Activated T-cell treated with anti-CD3 and anti-CD28 coated beads, Interleukin-2, amount 50 U/mL, for 72 hours (primary cell): ENCODE measurements at regions not wholly inside any gene's neighbourhood (a gene's known extent, or its start where the extent isn't known, plus 50 kb on each side); places are given as distances from the start of the nearest gene placed in this dataset.
"Not testable (repeated sequence)": the region's sequence is repeated elsewhere in the genome, so short reads cannot be mapped to it uniquely, and the experiment has no call there.

Source experiments
- ATAC-seq, 2 donors: fragments of 150-1000 bp; cut with Tn5 transposase; replicated peaks in 1 of 2; 2 replicates each; pipeline ENCODE4 v1.10.0; 2021; ENCODE audit warnings: moderate library complexity in 2 of 2, mild to moderate bottlenecking in 1 of 2
- DNase-seq, 2 donors: peaks; one replicate each; pipeline ENCODE4 v3.0.0; 2021 to 2022; ENCODE audit warnings: mixed read lengths in 1 of 2
- H3K27ac Mint-ChIP-seq: one replicate; pipeline ENCODE4 v1.8.0; 2022; ENCODE audit warnings: mild to moderate bottlenecking, moderate library complexity, mixed read lengths
- H3K27me3 Mint-ChIP-seq: one replicate; pipeline ENCODE4 v1.8.0; 2022; ENCODE audit warnings: low read depth, mixed read lengths
- H3K36me3 Mint-ChIP-seq, 2 donors: one replicate each; pipeline ENCODE4 v1.8.0; 2022; ENCODE audit warnings: mixed read lengths in 2 of 2, mild to moderate bottlenecking in 1 of 2; ENCODE audit not compliant: insufficient read depth in 2 of 2
- H3K4me1 Mint-ChIP-seq: one replicate; pipeline ENCODE4 v1.8.0; 2022; ENCODE audit warnings: low read depth, mixed read lengths
- H3K4me3 Mint-ChIP-seq, 2 donors: one replicate each; pipeline ENCODE4 v1.8.0; 2022; ENCODE audit warnings: mild to moderate bottlenecking in 2 of 2, mixed read lengths in 2 of 2, moderate library complexity in 2 of 2
- H3K9me3 Mint-ChIP-seq, 2 donors: one replicate each; pipeline ENCODE4 v1.8.0; 2022; ENCODE audit warnings: mixed read lengths in 2 of 2

DNA sequence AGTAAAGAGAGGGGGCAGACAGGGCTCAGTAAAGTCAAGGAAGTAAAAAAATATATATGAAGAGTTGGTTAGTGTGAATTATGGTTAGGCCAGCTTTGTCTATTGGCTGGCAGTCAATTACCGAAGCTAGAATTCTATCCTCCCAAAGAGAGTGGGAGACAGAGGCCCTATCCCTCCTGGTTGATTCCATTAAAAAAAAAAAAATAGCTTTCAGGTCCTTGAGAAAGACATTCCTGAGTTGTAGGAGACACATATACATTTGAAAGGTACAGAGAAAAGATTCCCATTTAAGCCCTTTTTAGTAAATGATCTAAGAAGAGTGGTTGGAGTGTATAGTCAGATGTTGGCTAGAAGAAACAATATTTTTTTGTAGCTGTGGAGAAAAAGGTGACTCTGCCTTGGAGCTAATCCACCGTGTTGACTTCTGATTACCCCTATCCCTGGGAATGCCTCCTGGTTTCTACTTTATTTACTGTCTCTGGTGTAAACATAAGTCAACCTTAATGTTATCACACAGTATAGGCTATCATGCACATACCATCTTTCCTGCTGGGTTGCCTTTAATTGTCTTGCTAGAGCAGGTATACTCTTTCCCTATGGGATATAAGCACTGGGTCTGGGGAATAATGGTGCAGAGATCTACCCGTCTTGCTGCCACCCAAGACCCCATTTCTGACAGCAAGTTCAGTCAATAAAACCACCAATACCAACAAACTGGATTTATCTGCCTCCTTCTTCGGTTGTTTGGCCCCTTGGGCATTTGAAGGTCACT, 859.9 kb upstream of the ATXN7L3B start:
- H3K4me1 Mint-ChIP-seq: no peaks in the 10 kb centered on the region
- H3K4me3 Mint-ChIP-seq: no peak overlapping the region
- peaks cover 4 to 14% of the 10 kb centered on the region in 2 donors for H3K9me3 Mint-ChIP-seq
- no peak for ATAC-seq
- no peak overlapping the region for H3K27ac Mint-ChIP-seq
- H3K36me3 Mint-ChIP-seq: no peaks in the 10 kb centered on the region
- DNase-seq: no peak
- no peaks in the 10 kb centered on the region for H3K27me3 Mint-ChIP-seq

DNA sequence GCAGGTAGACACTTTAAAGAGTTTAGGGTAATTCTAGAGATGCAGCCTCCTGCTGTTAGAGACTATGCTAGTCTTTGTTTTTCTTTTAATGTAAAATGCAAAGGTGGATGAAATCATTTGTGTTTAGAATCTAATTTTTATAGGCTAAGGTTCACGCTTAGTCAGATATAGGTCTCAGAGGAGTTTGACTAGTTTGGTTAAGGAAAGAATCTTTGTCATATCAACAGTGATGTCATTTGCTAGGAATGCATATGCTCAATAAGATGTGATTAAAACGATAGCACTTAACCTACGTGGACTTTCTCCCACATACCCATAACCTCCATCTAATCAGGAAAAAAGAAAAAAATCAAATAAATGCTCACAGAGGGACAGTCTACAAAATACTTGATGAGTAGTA, 859.3 kb upstream of the ATXN7L3B start:
- H3K4me3 Mint-ChIP-seq: no peak overlapping the region
- H3K27ac Mint-ChIP-seq: no peak overlapping the region
- ATAC-seq: no peak
- no peaks in the 10 kb centered on the region for H3K4me1 Mint-ChIP-seq
- H3K9me3 Mint-ChIP-seq: peaks cover 4 to 12% of the 10 kb centered on the region in 2 donors
- no peaks in the 10 kb centered on the region for H3K27me3 Mint-ChIP-seq
- H3K36me3 Mint-ChIP-seq: no peaks in the 10 kb centered on the region
- DNase-seq: no peak

DNA sequence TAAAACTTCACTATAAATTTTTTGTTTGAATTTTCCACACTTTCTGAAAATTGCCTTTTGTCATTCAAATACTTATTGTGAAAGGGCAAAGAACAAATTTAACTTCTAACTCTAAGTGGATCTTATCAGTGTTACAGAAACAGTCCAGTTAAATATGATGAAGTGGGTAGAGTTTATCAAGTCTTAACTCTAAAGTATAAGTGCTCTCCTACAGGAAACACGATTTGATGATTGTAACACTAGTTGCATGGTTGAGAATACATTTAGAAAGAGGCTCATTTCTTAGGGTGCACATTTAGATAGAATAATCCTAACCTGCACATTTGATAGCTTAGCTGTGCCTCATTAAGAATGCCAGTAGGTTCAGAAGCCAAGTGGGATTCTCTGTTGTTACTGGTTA, 838.3 kb upstream of the ATXN7L3B start:
- H3K27me3 Mint-ChIP-seq: no peaks in the 10 kb centered on the region
- no peak for DNase-seq
- H3K9me3 Mint-ChIP-seq: peaks cover 3 to 5% of the 10 kb centered on the region in 2 donors
- H3K4me3 Mint-ChIP-seq: no peak overlapping the region
- no peaks in the 10 kb centered on the region for H3K4me1 Mint-ChIP-seq
- no peak for ATAC-seq
- no peak overlapping the region for H3K27ac Mint-ChIP-seq
- no peaks in the 10 kb centered on the region for H3K36me3 Mint-ChIP-seq

DNA sequence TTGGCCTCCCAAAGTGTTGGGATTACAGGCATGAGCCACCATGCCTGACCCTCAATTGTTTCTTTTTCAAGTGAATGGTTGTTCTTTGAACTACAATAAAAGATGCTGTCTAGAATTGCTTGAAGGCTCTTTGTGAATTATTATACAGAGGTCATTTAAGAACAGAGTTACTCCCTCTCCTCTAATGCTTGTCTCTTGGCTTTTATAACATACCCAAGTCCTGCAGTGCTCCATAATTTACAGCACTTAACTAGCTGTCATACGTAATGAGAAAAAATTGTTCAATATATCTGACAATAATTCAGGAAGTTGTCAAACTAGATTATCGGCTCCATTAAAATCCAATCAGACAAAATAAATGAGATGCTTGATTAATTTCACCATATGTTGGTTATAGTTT, 823.0 kb upstream of the ATXN7L3B start:
- no peaks in the 10 kb centered on the region for H3K27me3 Mint-ChIP-seq
- no peak overlapping the region for H3K27ac Mint-ChIP-seq
- H3K9me3 Mint-ChIP-seq: peaks cover 0 to 3% of the 10 kb centered on the region in 2 donors
- no peaks in the 10 kb centered on the region for H3K4me1 Mint-ChIP-seq
- DNase-seq (no peak), ATAC-seq (no peak)
- H3K36me3 Mint-ChIP-seq: no peaks in the 10 kb centered on the region
- no peak overlapping the region for H3K4me3 Mint-ChIP-seq

DNA sequence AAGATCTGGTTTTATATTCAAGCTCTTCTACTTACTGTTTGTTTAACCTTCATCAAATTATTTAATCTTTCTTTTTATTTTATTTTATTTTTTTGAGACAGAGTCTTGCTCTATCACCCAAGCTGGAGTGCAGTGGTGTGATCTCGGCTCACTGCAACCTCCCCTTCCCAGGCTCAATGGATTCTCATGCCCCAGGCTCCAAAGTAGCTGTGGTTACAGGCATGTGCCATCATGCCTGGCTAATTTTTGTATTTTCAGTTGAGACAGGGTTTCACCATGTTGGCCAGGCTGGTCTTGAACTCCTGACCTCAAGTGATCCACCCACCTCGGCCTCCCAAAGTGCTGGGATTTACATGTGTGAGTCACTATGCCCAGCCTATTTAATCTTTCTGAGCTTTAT, 821.5 kb upstream of the ATXN7L3B start:
- not testable (repeated sequence) for ATAC-seq, H3K4me3 Mint-ChIP-seq, DNase-seq, H3K4me1 Mint-ChIP-seq, H3K9me3 Mint-ChIP-seq, H3K27ac Mint-ChIP-seq, H3K36me3 Mint-ChIP-seq, H3K27me3 Mint-ChIP-seq

DNA sequence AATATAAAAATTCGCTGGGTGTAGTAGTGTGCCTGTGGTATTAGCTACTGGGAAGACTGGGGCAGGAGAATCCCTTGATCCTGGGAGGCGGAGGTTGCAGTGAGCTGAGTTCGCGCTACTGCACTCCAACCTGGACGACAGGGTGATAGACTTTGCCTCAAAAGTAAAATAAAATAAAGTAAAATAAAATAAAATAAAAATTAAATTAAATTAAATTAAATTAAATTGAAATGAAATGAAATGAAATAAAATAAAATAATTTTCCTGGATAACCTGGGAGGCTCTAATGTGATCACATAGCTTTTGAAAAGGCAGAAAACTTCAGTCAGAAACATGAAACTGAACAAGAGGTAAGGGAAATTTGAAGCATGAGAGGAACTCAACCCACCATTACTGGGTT, 818.4 kb upstream of the ATXN7L3B start:
- no peaks in the 10 kb centered on the region for H3K4me1 Mint-ChIP-seq
- H3K27me3 Mint-ChIP-seq: no peaks in the 10 kb centered on the region
- no peaks in the 10 kb centered on the region for H3K36me3 Mint-ChIP-seq
- no peak overlapping the region for H3K4me3 Mint-ChIP-seq
- ATAC-seq (no peak), DNase-seq (no peak)
- H3K9me3 Mint-ChIP-seq: peaks cover 2 to 7% of the 10 kb centered on the region in 2 donors
- no peak overlapping the region for H3K27ac Mint-ChIP-seq

DNA sequence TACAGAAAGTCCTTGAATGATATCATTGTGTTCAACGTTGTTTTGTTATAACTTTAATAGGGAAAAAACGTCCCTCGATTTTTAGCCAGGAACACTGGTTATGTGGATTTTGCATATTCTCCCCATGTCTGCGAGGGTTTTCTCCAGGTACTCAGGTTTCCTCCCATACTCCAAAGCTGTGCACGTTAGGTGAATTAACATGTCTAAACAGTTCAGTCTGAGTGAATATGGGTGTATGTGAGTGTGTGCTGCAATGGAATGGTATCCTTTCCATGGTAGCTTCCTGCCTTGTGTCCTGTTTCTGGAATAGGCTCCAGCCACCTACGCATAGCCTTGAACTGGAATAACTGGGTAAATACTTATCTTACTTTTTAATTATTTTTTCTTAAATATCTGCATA, 810.8 kb upstream of the ATXN7L3B start:
- no peak for ATAC-seq
- H3K4me1 Mint-ChIP-seq: no peaks in the 10 kb centered on the region
- no peaks in the 10 kb centered on the region for H3K36me3 Mint-ChIP-seq
- no peak for DNase-seq
- no peak overlapping the region for H3K4me3 Mint-ChIP-seq
- H3K9me3 Mint-ChIP-seq: peaks cover 4 to 5% of the 10 kb centered on the region in 2 donors
- no peak overlapping the region for H3K27ac Mint-ChIP-seq
- H3K27me3 Mint-ChIP-seq: no peaks in the 10 kb centered on the region

DNA sequence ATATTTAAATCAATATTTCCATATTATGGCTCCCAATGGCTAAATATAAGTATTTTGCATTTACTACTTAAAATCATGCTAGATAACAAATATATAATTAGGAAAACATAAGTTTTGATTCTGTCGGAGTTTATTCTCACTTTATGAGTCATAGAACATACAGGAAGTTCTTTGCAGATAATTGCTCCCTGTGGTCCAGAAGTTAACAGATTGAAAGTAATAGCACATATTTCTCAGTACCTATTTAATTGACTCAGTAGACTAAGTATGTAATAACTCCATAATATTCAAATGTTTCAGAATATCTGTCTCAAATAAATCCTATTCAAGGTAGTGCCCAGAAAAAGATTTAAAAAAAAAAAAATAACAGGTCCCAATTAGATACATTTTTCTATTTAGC, 806.0 kb upstream of the ATXN7L3B start:
- Mint-ChIP-seq H3K4me1 (no peaks in the 10 kb centered on the region), H3K9me3 (no peaks in the 10 kb centered on the region), H3K4me3 (no peak overlapping the region), H3K36me3 (no peaks in the 10 kb centered on the region), H3K27ac (no peak overlapping the region), H3K27me3 (no peaks in the 10 kb centered on the region)
- DNase-seq (no peak), ATAC-seq (no peak)

DNA sequence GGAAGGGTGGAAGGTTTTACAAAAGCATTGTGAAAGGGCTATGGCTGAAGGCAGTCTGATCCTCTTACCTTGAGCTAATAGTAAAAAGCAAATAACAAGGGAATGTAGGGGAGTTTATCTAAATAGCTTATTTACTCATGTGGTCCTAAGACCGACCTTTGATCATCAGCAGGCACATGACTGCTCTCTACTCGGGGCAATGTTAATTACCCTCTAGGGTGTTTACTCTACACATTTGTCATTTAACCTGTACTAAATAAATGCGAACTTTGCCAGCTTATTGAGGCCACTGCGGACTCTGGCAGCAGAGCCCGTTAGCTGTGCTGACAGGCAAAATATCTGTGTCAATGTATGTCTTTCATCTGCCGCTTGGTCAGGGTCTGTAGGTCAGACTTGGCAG, 768.3 kb upstream of the ATXN7L3B start:
- Mint-ChIP-seq H3K27ac (no peak overlapping the region), H3K4me1 (no peaks in the 10 kb centered on the region), H3K27me3 (no peaks in the 10 kb centered on the region), H3K36me3 (no peaks in the 10 kb centered on the region), H3K4me3 (no peak overlapping the region), H3K9me3 (peaks cover 0 to 3% of the 10 kb centered on the region in 2 donors)
- DNase-seq (no peak), ATAC-seq (no peak)

DNA sequence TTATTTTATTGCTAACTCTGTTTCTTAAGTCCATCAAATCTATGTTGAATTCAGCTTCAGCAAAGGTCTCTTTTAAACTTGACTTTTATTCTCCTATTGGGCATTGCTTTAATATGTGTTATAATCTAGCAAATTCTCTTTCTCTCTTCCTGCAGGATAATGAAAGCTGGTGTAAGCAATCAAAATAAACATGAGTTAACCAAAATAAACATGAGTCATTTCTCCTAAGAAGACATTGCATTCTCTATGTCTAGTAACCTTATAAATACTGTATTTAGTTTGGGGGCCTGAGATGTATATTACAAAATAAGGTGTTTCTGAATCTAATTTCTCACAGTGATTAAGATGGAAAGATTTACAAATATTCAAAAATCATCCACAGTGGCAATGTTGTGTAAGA, 739.1 kb upstream of the ATXN7L3B start:
- Mint-ChIP-seq H3K4me1 (no peaks in the 10 kb centered on the region), H3K4me3 (no peak overlapping the region)
- ATAC-seq: no peak

DNA sequence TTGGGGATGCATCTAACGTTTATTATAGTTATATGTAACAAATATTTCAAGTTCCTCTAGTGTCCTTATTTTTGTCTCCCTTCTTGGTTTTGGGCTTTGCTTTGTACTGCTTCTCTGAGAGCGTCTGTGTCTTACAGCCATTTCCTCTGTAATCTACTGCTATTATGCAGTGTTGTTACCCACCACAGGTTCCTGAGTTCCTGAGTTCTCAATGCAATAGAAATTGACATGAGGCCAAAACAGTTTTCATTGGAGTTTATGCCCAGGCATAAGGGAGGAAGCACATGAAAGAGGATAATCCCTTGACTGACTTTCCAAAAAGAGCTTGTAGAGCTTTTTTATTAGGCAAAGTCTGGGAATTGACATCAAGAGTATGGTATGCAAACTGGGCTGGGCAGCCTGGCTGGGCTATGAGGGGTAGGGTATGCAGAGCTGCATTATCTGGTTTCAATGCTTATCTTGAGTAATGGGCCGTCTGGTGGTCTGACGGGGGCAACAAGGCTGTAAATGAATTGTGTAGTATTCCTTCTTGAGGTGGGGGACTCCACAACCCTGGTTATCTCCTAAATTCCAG, 722.5 kb upstream of the ATXN7L3B start:
- no peaks in the 10 kb centered on the region for H3K27me3 Mint-ChIP-seq
- DNase-seq: no peak

More for the DNA sequence above, 739.1 kb upstream of the ATXN7L3B start:
- Mint-ChIP-seq H3K27me3 (no peaks in the 10 kb centered on the region), H3K9me3 (peaks cover 9 to 15% of the 10 kb centered on the region in 2 donors), H3K27ac (no peak overlapping the region), H3K36me3 (peaks cover 0 to 2% of the 10 kb centered on the region in 2 donors)
- DNase-seq: no peak

DNA sequence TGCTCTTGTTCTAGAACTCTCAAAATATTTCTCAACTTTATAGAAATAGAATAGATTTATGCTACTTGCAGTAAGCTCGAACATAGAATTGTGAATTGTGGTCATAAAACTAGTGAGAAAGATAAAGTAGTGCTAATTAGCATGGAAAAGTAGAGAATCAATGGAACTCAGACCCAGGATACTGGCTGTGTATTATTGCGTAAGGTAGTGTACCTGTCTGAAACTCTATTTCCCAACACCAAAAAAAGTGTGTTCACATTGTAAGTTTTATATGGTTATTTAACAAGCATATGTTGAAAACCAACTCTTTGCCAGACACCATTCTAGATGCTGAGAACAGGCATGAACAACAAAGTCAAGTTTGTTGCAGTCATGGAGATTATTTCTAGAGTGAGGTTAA, 720.5 kb upstream of the ATXN7L3B start:
- Mint-ChIP-seq H3K4me1 (no peaks in the 10 kb centered on the region), H3K27me3 (no peaks in the 10 kb centered on the region), H3K9me3 (peaks cover 4 to 12% of the 10 kb centered on the region in 2 donors), H3K36me3 (peaks cover 0 to 3% of the 10 kb centered on the region in 2 donors), H3K27ac (no peak overlapping the region), H3K4me3 (no peak overlapping the region)
- ATAC-seq: no peak
- no peak for DNase-seq

More for the DNA sequence above, 722.5 kb upstream of the ATXN7L3B start:
- H3K27ac Mint-ChIP-seq: no peak overlapping the region
- H3K9me3 Mint-ChIP-seq: peaks cover 4 to 5% of the 10 kb centered on the region in 2 donors
- ATAC-seq: no peak
- no peaks in the 10 kb centered on the region for H3K4me1 Mint-ChIP-seq
- no peak overlapping the region for H3K4me3 Mint-ChIP-seq
- H3K36me3 Mint-ChIP-seq: no peaks in the 10 kb centered on the region

DNA sequence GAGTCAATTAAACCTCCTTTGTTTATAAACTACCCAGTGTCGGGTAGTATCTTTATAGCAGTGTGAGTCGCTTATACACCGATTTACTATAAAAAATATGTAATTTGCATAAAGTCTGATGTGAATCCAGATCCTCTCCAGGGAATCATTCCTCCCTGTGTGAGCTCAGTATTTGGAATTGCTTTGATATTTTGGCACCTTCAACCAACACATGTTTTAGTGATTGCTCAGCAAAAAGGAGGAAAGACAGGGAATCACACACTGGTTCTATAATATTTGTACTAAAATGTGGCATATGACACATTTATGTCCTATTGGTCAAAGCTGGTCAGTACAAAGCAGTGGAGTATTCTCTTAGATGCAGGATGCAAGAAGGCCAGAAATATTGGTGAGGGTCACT, 703.9 kb upstream of the ATXN7L3B start:
- Mint-ChIP-seq H3K27ac (no peak overlapping the region), H3K9me3 (peaks cover 2 to 4% of the 10 kb centered on the region in 2 donors), H3K27me3 (no peaks in the 10 kb centered on the region), H3K4me1 (no peaks in the 10 kb centered on the region), H3K4me3 (no peak overlapping the region), H3K36me3 (no peaks in the 10 kb centered on the region)
- no peak for DNase-seq
- no peak for ATAC-seq

DNA sequence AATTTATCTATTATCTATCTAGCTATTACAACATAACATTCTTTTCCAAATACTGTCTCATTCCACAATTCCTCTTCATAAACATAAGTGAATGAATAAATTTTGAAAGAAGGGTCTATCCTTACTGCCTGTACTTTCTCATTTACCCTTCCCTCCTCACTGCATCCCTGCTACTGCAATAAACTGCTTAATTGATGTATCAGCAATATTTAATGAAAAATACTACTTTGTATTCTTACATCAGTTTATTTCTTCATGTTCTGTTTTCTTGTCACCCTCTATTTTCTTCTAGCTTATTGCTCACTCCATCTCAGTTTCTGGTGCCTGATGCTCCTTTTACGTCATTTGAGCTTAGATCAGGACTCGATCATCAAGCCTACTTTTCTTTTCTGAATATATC, 695.7 kb upstream of the ATXN7L3B start:
- Mint-ChIP-seq H3K27ac (no peak overlapping the region), H3K4me1 (no peaks in the 10 kb centered on the region), H3K27me3 (no peaks in the 10 kb centered on the region), H3K4me3 (no peak overlapping the region), H3K9me3 (peaks cover 0 to 5% of the 10 kb centered on the region in 2 donors), H3K36me3 (peaks cover 2 to 3% of the 10 kb centered on the region in 2 donors)
- DNase-seq (no peak), ATAC-seq (no peak)
